Calu3 (cell line): ENCODE measurements at regions not wholly inside any gene's neighbourhood (a gene's known extent, or its start where the extent isn't known, plus 50 kb on each side); places are given as distances from the start of the nearest gene placed in this dataset.

Experiments used
- BruUV-seq: library from RNA; stranded (reverse); fragments of 400-500 nt; replicated peaks from 2 replicates; lab custom pipeline; 2021; lab: Mats Ljungman, UMichigan
- CTCF ChIA-PET: fragments of 300-600 bp; sonication (Branson Sonifier 250); formaldehyde crosslinking; loops from one replicate; lab custom pipeline; 2022; ENCODE audit warnings: antibody characterized with exemption; lab: Charles Lee
- DNase-seq: peaks from one replicate; pipeline ENCODE4 v3.0.0; 2022
- H3K27ac Mint-ChIP-seq: one replicate; pipeline ENCODE4 v1.8.0; 2022; ENCODE audit warnings: mixed read lengths; ENCODE audit not compliant: unreplicated experiment
- H3K27me3 Mint-ChIP-seq: one replicate; pipeline ENCODE4 v1.8.0; 2022; ENCODE audit warnings: mixed read lengths; ENCODE audit not compliant: unreplicated experiment
- H3K36me3 Mint-ChIP-seq: one replicate; pipeline ENCODE4 v1.8.0; 2022; ENCODE audit warnings: mild to moderate bottlenecking, moderate library complexity, mixed read lengths; ENCODE audit not compliant: insufficient read depth, unreplicated experiment
- H3K4me1 Mint-ChIP-seq: one replicate; pipeline ENCODE4 v1.8.0; 2022; ENCODE audit warnings: mild to moderate bottlenecking, low read depth, mixed read lengths; ENCODE audit not compliant: unreplicated experiment
- H3K4me3 Mint-ChIP-seq: one replicate; pipeline ENCODE4 v1.8.0; 2022; ENCODE audit warnings: mild to moderate bottlenecking, low read depth, moderate library complexity, mixed read lengths; ENCODE audit not compliant: unreplicated experiment
- H3K9me3 Mint-ChIP-seq: one replicate; pipeline ENCODE4 v1.8.0; 2022; ENCODE audit warnings: low read depth, mixed read lengths; ENCODE audit not compliant: unreplicated experiment
- intact Hi-C: fragments of 100-400 bp; cut with micrococcal nuclease; formaldehyde crosslinking; loops from one replicate; pipeline ENCODE4 v1.10.0; 2022; ENCODE audit not compliant: unreplicated experiment
- TF ChIP-seq, protein P1 (sequence below): fragments of 200-600 bp; IDR thresholded peaks from one replicate; pipeline ENCODE4 v1.8.0; 2022; ENCODE audit warnings: antibody characterized with exemption; ENCODE audit not compliant: unreplicated experiment

DNA sequence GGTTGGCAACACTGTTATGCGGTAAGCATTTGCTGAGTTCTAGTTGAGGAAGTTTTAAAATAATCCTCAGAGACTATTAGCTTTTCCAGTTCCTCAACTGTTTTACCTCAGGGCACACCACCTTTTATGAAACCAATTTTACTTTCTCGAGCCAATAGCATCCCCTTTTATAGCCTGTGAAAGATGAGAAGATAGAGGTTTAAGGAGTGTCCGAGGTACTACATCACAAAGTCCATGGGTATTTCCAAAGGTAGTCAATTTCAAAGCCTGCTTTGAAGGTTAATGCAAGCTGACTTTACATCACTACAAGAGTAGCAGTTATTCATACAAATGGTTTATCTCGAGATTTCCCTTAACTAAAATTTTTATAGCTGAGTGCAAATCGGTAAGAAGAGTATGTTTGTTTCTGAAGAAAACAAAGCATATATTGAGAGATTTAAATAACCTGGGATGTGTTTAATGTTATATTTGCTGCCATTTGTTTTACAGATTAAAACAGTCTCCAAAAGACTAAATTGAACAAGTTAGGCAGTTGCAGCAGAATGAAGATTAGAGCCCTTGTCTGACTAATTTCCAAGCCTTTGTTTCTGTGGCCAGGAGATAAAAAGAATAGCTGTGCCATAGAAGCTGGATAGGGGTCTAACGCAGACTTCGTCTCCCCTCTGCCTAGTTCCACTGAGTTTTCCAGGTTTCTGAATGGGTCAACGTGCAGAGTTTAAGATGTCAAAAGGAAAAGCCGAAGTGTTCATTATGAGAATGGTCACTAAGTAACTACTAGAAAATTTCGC lies 74.7 kb upstream of the TRPC4 start:
- Mint-ChIP-seq H3K27me3 (no peaks in the 10 kb centered on the region), H3K36me3 (no peaks in the 10 kb centered on the region), H3K9me3 (no peaks in the 10 kb centered on the region), H3K4me3 (no peak overlapping the region), H3K27ac (no peak overlapping the region), H3K4me1 (no peaks in the 10 kb centered on the region)
- no peak for DNase-seq
- CTCF ChIA-PET = no interaction called here
- no TSS peak for BruUV-seq
- intact Hi-C loops = no loop called here
- TF ChIP-seq, protein P1, sequence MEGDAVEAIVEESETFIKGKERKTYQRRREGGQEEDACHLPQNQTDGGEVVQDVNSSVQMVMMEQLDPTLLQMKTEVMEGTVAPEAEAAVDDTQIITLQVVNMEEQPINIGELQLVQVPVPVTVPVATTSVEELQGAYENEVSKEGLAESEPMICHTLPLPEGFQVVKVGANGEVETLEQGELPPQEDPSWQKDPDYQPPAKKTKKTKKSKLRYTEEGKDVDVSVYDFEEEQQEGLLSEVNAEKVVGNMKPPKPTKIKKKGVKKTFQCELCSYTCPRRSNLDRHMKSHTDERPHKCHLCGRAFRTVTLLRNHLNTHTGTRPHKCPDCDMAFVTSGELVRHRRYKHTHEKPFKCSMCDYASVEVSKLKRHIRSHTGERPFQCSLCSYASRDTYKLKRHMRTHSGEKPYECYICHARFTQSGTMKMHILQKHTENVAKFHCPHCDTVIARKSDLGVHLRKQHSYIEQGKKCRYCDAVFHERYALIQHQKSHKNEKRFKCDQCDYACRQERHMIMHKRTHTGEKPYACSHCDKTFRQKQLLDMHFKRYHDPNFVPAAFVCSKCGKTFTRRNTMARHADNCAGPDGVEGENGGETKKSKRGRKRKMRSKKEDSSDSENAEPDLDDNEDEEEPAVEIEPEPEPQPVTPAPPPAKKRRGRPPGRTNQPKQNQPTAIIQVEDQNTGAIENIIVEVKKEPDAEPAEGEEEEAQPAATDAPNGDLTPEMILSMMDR = no peak

- no peak for DNase-seq
- intact Hi-C loops = no loop called here
- Mint-ChIP-seq H3K9me3 (no peaks in the 10 kb centered on the region), H3K27me3 (no peaks in the 10 kb centered on the region), H3K36me3 (no peaks in the 10 kb centered on the region), H3K4me1 (no peaks in the 10 kb centered on the region), H3K4me3 (no peak overlapping the region), H3K27ac (no peak overlapping the region)
- TF ChIP-seq, protein P1 = no peak
- CTCF ChIA-PET = no interaction called here
- BruUV-seq = no TSS peak
Measured at GRCh38 chr13:37942929-37943328, 73.4 kb upstream of the TRPC4 start.

DNA sequence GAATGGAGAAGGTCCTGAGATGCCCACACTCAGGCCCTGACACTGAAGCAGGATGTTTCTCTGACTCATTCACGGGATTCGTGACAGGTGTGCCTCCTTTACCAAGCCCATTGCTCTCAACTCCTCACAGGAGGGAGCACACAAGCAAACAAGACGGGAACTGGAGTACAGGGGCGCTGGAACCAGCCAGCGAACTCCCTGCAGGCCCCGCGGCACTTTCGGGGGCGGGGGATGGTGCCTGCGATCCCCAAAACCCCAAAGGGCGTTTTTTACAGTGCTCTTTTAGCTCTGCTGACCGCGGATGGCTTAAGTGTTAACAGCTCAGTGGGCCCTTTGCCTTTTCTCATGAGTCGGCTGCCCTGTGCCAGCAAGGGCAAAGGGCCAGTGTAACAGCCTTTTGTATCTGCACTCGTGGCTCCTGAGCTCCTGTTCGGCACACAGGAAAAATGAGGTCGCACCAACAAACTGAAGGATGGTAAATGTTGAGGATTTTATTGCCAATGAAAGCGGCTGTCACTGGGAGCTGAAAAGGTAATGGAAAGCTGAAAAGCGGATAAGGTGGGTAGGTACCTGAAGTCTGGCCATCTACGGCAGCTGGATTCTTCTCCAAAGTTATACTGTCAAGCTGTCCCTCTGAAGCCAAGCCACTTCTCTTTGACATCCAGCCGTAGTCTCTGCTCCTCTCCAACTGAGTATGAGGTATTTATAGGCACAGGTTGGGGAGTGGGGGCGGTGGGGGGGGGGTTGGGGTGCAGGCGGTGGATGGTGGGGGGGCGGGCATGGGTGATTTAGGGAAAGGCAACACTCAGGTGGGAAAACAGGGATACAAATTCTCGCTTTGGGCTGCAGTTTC lies 65.0 kb upstream of the TRPC4 start:
- intact Hi-C loops = no loop called here
- TF ChIP-seq, protein P1 = no peak

DNA sequence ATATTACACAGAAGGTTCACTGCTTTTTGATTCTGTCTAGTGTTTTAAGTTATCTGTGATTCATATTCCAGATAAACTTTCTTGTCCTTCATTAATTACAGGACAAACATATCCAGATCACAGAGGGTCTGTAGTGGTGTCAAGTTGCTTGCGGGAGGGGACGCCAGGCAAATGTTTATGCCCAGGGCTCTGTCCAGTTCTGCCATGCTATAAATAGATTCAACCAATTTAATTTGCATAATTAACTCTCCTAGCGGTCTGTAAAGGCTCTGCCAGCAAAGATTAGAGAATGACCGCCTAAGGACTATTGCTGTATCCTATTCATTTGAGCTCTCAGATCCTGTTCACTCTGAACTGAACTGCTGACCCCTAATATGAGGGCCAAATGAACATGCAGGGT lies 59.7 kb upstream of the TRPC4 start:
- no peak overlapping the region for H3K4me3 Mint-ChIP-seq
- no TSS peak for BruUV-seq
- no peaks in the 10 kb centered on the region for H3K9me3 Mint-ChIP-seq
- TF ChIP-seq, protein P1 = no peak
- CTCF ChIA-PET = no interaction called here
- DNase-seq = no peak
- intact Hi-C loops = no loop called here
- no peak overlapping the region for H3K27ac Mint-ChIP-seq
- no peaks in the 10 kb centered on the region for H3K4me1 Mint-ChIP-seq
- no peaks in the 10 kb centered on the region for H3K27me3 Mint-ChIP-seq
- H3K36me3 Mint-ChIP-seq = no peaks in the 10 kb centered on the region

More for the DNA sequence above, 65.0 kb upstream of the TRPC4 start:
- H3K27me3 Mint-ChIP-seq = no peaks in the 10 kb centered on the region
- no peak overlapping the region for H3K4me3 Mint-ChIP-seq
- CTCF ChIA-PET = no interaction called here
- no peaks in the 10 kb centered on the region for H3K36me3 Mint-ChIP-seq
- no peaks in the 10 kb centered on the region for H3K4me1 Mint-ChIP-seq
- no TSS peak for BruUV-seq
- no peak overlapping the region for H3K27ac Mint-ChIP-seq
- H3K9me3 Mint-ChIP-seq = no peaks in the 10 kb centered on the region
- DNase-seq = no peak
